Adrenal gland (tissue), 5 donors: ENCODE measurements at regions not wholly inside any gene's neighbourhood (a gene's known extent, or its start where the extent isn't known, plus 50 kb on each side); places are given as distances from the start of the nearest gene placed in this dataset.

Experiments used
- POLR2A ChIP-seq, 2 donors: fragments of 450-650 bp; IDR thresholded peaks; one replicate each; pipeline ENCODE4 v1.6.1; 2017; ENCODE audit warnings: antibody characterized with exemption in 2 of 2, mild to moderate bottlenecking in 2 of 2, moderate library complexity in 1 of 2
- TF ChIP-seq, protein P1 (sequence below), 6 experiments: fragments of 450-650 bp in 4 of 6; fragments of 200-600 bp in 2 of 6; sonication (generic) in 1 of 6; IDR thresholded peaks; 1 replicate in 5 of 6; 2 replicates in 1 of 6; pipeline versions ENCODE4 v1.5.1 to v1.8.0; 2016 to 2021; ENCODE audit warnings: antibody characterized with exemption in 6 of 6, mild to moderate bottlenecking in 2 of 6, moderate library complexity in 1 of 6
- donor health status: DM: no; HTN: no; CAD: no.

- TF ChIP-seq POLR2A (IDR thresholded peaks at IDR 0.05): no peak
- TF ChIP-seq, protein P1, sequence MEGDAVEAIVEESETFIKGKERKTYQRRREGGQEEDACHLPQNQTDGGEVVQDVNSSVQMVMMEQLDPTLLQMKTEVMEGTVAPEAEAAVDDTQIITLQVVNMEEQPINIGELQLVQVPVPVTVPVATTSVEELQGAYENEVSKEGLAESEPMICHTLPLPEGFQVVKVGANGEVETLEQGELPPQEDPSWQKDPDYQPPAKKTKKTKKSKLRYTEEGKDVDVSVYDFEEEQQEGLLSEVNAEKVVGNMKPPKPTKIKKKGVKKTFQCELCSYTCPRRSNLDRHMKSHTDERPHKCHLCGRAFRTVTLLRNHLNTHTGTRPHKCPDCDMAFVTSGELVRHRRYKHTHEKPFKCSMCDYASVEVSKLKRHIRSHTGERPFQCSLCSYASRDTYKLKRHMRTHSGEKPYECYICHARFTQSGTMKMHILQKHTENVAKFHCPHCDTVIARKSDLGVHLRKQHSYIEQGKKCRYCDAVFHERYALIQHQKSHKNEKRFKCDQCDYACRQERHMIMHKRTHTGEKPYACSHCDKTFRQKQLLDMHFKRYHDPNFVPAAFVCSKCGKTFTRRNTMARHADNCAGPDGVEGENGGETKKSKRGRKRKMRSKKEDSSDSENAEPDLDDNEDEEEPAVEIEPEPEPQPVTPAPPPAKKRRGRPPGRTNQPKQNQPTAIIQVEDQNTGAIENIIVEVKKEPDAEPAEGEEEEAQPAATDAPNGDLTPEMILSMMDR (IDR thresholded peaks at IDR 0.05): no peak
Measured at GRCh38 chr1:187262731-187263130, 434.0 kb downstream of the PLA2G4A start.
